ENCODE measurements at regions not wholly inside any gene's neighbourhood (a gene's known extent, or its start where the extent isn't known, plus 50 kb on each side); places are given as distances from the start of the nearest gene placed in this dataset.

GRCh38 chr1:5373281-5373680 is 618.9 kb downstream of the NPHP4 start:
- WGBS = 90% methylated on average over 4 of the region's 4 CpGs

GRCh38 chr1:5371270-5371669 is 621.0 kb downstream of the NPHP4 start:
- H3K4me3 ChIP-seq (ENCODE audit: low read depth, low read length) = no peak overlapping the region
- no peaks in the 10 kb centered on the region for H3K36me3 ChIP-seq (ENCODE audit: insufficient read depth)
- WGBS = 86% methylated on average over 7 of the region's 7 CpGs
- H3K4me1 ChIP-seq (ENCODE audit: insufficient read depth) = no peaks in the 10 kb centered on the region
- no peak overlapping the region for H3K27ac ChIP-seq (ENCODE audit: low read depth)
- no peak for DNase-seq (ENCODE audit: extremely low spot score)

More at GRCh38 chr1:5373281-5373680, 618.9 kb downstream of the NPHP4 start:
- Histone ChIP-seq H3K4me1 (ENCODE audit: insufficient read depth) (no peaks in the 10 kb centered on the region), H3K27ac (ENCODE audit: low read depth) (no peak overlapping the region), H3K36me3 (ENCODE audit: insufficient read depth) (no peaks in the 10 kb centered on the region), H3K4me3 (ENCODE audit: low read depth, low read length) (no peak overlapping the region)
- DNase-seq (ENCODE audit: extremely low spot score) = no peak

GRCh38 chr1:5370311-5370710 is 621.9 kb downstream of the NPHP4 start:
- WGBS = 73% methylated on average over 3 of the region's 3 CpGs
- no peaks in the 10 kb centered on the region for H3K4me1 ChIP-seq (ENCODE audit: insufficient read depth)
- no peak for DNase-seq (ENCODE audit: extremely low spot score)
- H3K27ac ChIP-seq (ENCODE audit: low read depth) = no peak overlapping the region
- no peaks in the 10 kb centered on the region for H3K36me3 ChIP-seq (ENCODE audit: insufficient read depth)
- H3K4me3 ChIP-seq (ENCODE audit: low read depth, low read length) = no peak overlapping the region

GRCh38 chr1:5369223-5369622 is 623.0 kb downstream of the NPHP4 start:
- Histone ChIP-seq H3K27ac (ENCODE audit: low read depth) (no peak overlapping the region), H3K36me3 (ENCODE audit: insufficient read depth) (no peaks in the 10 kb centered on the region), H3K4me3 (ENCODE audit: low read depth, low read length) (no peak overlapping the region), H3K4me1 (ENCODE audit: insufficient read depth) (no peaks in the 10 kb centered on the region)
- no peak for DNase-seq (ENCODE audit: extremely low spot score)
- 75% methylated on average over 1 of the region's 1 CpG for WGBS

DNA sequence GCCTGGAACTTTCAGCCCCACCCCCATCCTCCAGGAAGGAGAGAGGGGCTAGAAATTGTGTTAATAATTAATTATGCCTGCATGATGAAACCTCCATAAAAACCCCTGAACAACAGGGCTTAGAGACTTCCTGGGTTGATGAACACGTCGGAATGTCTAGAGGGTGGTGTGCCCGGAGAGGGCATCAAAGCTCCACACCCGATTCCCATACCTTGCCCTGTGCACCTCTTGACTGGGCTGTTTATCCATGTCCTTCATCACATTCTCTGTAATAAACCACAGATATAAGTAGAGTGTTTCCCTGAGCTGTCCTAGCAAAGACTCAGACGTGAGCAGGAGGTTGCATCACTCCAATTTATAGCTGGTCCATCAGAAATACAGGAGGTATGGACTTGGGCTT is 624.0 kb downstream of the NPHP4 start:
- Histone ChIP-seq H3K4me1 (ENCODE audit: insufficient read depth) (no peaks in the 10 kb centered on the region), H3K4me3 (ENCODE audit: low read depth, low read length) (no peak overlapping the region), H3K27ac (ENCODE audit: low read depth) (no peak overlapping the region), H3K36me3 (ENCODE audit: insufficient read depth) (no peaks in the 10 kb centered on the region)
- 59% methylated on average over 5 of the region's 5 CpGs for WGBS
- no peak for DNase-seq (ENCODE audit: extremely low spot score)

GRCh38 chr1:5367306-5367705 is 624.9 kb downstream of the NPHP4 start:
- Histone ChIP-seq H3K4me3 (ENCODE audit: low read depth, low read length) (no peak overlapping the region), H3K4me1 (ENCODE audit: insufficient read depth) (no peaks in the 10 kb centered on the region), H3K36me3 (ENCODE audit: insufficient read depth) (no peaks in the 10 kb centered on the region), H3K27ac (ENCODE audit: low read depth) (no peak overlapping the region)
- no peak for DNase-seq (ENCODE audit: extremely low spot score)
- 82% methylated on average over 6 of the region's 6 CpGs for WGBS

DNA sequence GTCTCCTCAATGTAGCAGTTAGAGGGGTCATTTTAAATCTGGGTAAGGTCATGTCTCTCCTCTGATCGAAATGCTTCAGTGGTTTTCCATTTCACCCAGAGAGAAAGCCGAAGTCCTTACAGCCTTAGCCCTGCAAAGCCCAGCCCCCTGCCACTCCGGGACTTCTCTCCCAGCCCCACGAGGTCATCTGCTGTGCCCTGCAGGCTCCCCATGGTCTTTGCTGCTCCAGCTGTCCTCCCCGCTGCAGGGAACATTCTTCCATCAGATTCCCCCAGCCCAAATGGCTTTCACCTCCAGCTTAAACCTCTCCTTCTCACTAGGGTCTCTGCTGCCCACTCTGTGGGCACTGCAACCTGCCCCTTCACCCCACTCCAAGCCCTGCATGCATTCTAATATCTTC is 626.5 kb downstream of the NPHP4 start:
- WGBS = 68% methylated on average over 5 of the region's 5 CpGs
- no peak for DNase-seq (ENCODE audit: extremely low spot score)

GRCh38 chr1:5364591-5364990 is 627.6 kb downstream of the NPHP4 start:
- Histone ChIP-seq H3K4me1 (ENCODE audit: insufficient read depth) (no peaks in the 10 kb centered on the region), H3K36me3 (ENCODE audit: insufficient read depth) (no peaks in the 10 kb centered on the region), H3K4me3 (ENCODE audit: low read depth, low read length) (no peak overlapping the region), H3K27ac (ENCODE audit: low read depth) (no peak overlapping the region)
- WGBS = 82% methylated on average over 6 of the region's 6 CpGs
- no peak for DNase-seq (ENCODE audit: extremely low spot score)

More for the DNA sequence above, 626.5 kb downstream of the NPHP4 start:
- Histone ChIP-seq H3K4me3 (ENCODE audit: low read depth, low read length) (no peak overlapping the region), H3K4me1 (ENCODE audit: insufficient read depth) (no peaks in the 10 kb centered on the region), H3K27ac (ENCODE audit: low read depth) (no peak overlapping the region), H3K36me3 (ENCODE audit: insufficient read depth) (no peaks in the 10 kb centered on the region)

GRCh38 chr1:5354681-5355080 is 637.5 kb downstream of the NPHP4 start:
- H3K36me3 ChIP-seq (ENCODE audit: insufficient read depth) = no peaks in the 10 kb centered on the region
- H3K27ac ChIP-seq (ENCODE audit: low read depth) = no peak overlapping the region
- no peak overlapping the region for H3K4me3 ChIP-seq (ENCODE audit: low read depth, low read length)
- H3K4me1 ChIP-seq (ENCODE audit: insufficient read depth) = no peaks in the 10 kb centered on the region
- WGBS = 76% methylated on average over 3 of the region's 3 CpGs
- DNase-seq (ENCODE audit: extremely low spot score) = no peak

DNA sequence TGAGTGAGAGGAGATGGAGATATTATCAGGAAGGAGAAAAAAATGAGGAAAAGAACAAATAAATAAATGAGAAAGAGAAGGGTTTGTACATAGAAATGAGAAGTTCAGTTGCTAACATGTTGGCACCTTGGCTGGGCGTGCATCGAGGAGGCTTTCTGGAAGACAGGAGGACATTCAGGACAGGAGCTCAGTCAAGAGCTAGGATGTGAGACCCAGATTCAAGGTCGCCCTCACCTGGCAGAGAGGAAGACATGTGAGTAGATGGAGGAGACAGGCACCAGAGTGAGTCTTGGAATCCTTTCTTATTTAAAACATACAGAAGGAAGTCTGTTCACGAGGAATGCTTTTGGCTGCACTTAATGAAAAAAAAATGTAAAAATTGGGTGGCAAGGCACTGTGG is 640.9 kb downstream of the NPHP4 start:
- no peak for DNase-seq (ENCODE audit: extremely low spot score)
- Histone ChIP-seq H3K36me3 (ENCODE audit: insufficient read depth) (no peaks in the 10 kb centered on the region), H3K27ac (ENCODE audit: low read depth) (no peak overlapping the region), H3K4me3 (ENCODE audit: low read depth, low read length) (no peak overlapping the region), H3K4me1 (ENCODE audit: insufficient read depth) (no peaks in the 10 kb centered on the region)
- WGBS = 66% methylated on average over 4 of the region's 4 CpGs

GRCh38 chr1:5349526-5349925 is 642.7 kb downstream of the NPHP4 start:
- no peaks in the 10 kb centered on the region for H3K4me1 ChIP-seq (ENCODE audit: insufficient read depth)
- WGBS = 76% methylated on average over 6 of the region's 6 CpGs
- no peak overlapping the region for H3K4me3 ChIP-seq (ENCODE audit: low read depth, low read length)
- no peak overlapping the region for H3K27ac ChIP-seq (ENCODE audit: low read depth)
- no peaks in the 10 kb centered on the region for H3K36me3 ChIP-seq (ENCODE audit: insufficient read depth)
- no peak for DNase-seq (ENCODE audit: extremely low spot score)

DNA sequence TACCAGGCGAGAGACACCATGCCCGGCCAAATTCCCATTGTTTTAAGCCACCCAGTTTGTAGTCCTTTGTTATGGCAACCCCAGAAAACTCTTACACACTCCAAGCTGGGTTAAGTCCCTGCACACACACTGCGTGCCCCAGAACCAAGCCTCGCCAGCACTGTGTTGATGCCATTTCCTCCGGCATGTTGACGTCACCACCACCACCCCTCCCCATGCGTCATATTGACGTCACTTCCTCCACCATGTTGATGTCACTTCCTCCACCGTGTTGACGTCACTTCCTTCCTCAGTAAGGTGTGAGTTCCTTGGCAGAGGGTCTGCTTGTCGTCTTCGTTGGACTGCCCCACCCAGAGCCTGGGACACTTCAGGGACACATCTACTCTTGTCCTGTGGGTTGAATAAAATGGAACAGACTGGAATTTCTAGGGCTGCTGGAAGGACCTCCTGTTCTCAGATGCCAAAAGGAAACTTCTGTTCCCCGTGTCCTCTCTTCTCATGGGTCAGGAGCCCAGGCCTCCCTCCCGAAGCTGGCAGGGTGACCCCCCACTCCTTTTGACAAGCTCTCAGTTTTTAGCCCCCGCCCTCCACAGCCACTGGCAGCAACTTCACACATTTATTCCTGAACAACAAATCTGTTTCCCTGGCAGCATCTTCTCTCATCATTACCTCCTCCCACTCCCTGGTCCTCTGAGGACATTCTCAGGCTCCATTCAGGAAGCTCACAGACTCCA is 643.3 kb downstream of the NPHP4 start:
- H3K36me3 ChIP-seq (ENCODE audit: insufficient read depth) = no peaks in the 10 kb centered on the region
- no peak overlapping the region for H3K27ac ChIP-seq (ENCODE audit: low read depth)
- no peak overlapping the region for H3K4me3 ChIP-seq (ENCODE audit: low read depth, low read length)
- no peak for DNase-seq (ENCODE audit: extremely low spot score)
- WGBS = 85% methylated on average over 15 of the region's 15 CpGs
- no peaks in the 10 kb centered on the region for H3K4me1 ChIP-seq (ENCODE audit: insufficient read depth)

DNA sequence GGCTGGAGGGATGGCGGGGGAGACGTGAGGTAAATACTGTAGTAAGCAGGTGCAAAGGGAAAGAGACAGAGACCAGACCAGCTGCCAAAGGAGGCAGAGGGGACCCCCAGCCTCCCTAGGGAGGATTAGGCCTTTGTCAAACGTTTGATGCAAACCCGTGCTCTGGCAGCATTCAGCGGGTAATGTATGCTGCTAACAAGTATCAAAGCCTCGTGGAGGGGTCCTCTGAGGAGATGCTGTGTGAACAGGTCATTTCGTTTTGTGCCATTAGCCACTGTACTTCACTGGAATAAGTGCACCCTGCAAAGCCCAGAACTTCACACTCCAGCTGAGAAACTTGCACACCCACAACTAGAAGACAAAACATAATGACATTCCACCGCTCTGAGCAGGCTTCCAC is 644.5 kb downstream of the NPHP4 start:
- Histone ChIP-seq H3K4me1 (ENCODE audit: insufficient read depth) (no peaks in the 10 kb centered on the region), H3K36me3 (ENCODE audit: insufficient read depth) (no peaks in the 10 kb centered on the region), H3K27ac (ENCODE audit: low read depth) (no peak overlapping the region), H3K4me3 (ENCODE audit: low read depth, low read length) (no peak overlapping the region)
- DNase-seq (ENCODE audit: extremely low spot score) = no peak
- WGBS = 73% methylated on average over 8 of the region's 8 CpGs

DNA sequence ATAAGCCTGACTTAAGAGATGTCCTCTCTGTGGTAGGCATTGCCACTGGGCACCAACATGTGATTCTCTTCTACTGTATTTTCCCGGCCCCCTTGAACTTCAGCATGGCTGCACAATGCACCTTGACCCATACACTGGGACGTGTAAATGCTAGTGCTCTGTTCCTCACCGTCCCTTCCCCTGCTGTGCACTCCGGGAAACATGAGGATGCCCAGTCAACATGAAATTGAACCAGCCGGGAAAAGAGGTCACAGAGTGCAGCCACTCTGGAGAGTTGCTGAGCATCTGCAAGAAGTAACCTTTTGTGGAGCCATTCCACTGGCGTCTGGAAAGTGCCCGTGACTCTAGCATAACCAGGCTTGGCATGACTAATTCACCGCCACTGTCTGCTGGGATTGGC is 646.7 kb downstream of the NPHP4 start:
- Histone ChIP-seq H3K27ac (ENCODE audit: low read depth) (no peak overlapping the region), H3K36me3 (ENCODE audit: insufficient read depth) (no peaks in the 10 kb centered on the region), H3K4me1 (ENCODE audit: insufficient read depth) (no peaks in the 10 kb centered on the region), H3K4me3 (ENCODE audit: low read depth, low read length) (no peak overlapping the region)
- 82% methylated on average over 8 of the region's 8 CpGs for WGBS
- DNase-seq (ENCODE audit: extremely low spot score) = no peak

Measured in urinary bladder (tissue), 3 donors.